Neutrophil (primary cell): ENCODE measurements at regions not wholly inside any gene's neighbourhood (a gene's known extent, or its start where the extent isn't known, plus 50 kb on each side); places are given as distances from the start of the nearest gene placed in this dataset.

Source experiments
- H3K27ac ChIP-seq: fragments of 200-600 bp; sonication (generic); 2 replicates; pipeline ENCODE4 v1.5.1; 2016; ENCODE audit warnings: mild to moderate bottlenecking, moderate library complexity
- H3K27me3 ChIP-seq: fragments of 200-600 bp; sonication (generic); 2 replicates; pipeline ENCODE4 v1.6.0; 2016; ENCODE audit warnings: mild to moderate bottlenecking
- H3K36me3 ChIP-seq: fragments of 200-600 bp; sonication (generic); 2 replicates; pipeline ENCODE4 v1.5.1; 2017
- H3K4me1 ChIP-seq, 2 experiments: fragments of 200-600 bp in 1 of 2; sonication (generic) in 1 of 2; 1 replicate in 1 of 2; 2 replicates in 1 of 2; pipeline versions ENCODE4 v1.5.1 to v1.6.1; 2013 to 2016; ENCODE audit warnings: low read depth in 1 of 2, low read length in 1 of 2, mild to moderate bottlenecking in 1 of 2, moderate library complexity in 1 of 2; ENCODE audit not compliant: control insufficient read depth in 1 of 2, insufficient read depth in 1 of 2
- H3K4me3 ChIP-seq, 2 experiments: fragments of 200-600 bp in 1 of 2; sonication (generic) in 1 of 2; 1 replicate in 1 of 2; 2 replicates in 1 of 2; pipeline ENCODE4 v1.5.1; 2013 to 2016; ENCODE audit warnings: low read depth in 1 of 2, low read length in 1 of 2, mild to moderate bottlenecking in 1 of 2, moderate library complexity in 1 of 2
- H3K9me3 ChIP-seq: fragments of 200-600 bp; sonication (generic); 2 replicates; pipeline ENCODE4 v1.5.1; 2016
- CTCF ChIP-seq: fragments of 200-600 bp; sonication (generic); IDR thresholded peaks from 2 replicates; pipeline ENCODE4 v1.5.1; 2016; ENCODE audit warnings: antibody characterized with exemption

GRCh38 chr2:181128199-181128598 is 147.8 kb downstream of the UBE2E3 start:
- H3K27me3 ChIP-seq, result no peaks in the 10 kb centered on the region
- no peak for TF ChIP-seq CTCF
- H3K4me1 ChIP-seq, result peaks cover 0 to 8% of the 10 kb centered on the region in 2 experiments
- H3K36me3 ChIP-seq, result no peaks in the 10 kb centered on the region
- H3K9me3 ChIP-seq, result no peaks in the 10 kb centered on the region
- H3K27ac ChIP-seq, result no peak overlapping the region
- H3K4me3 ChIP-seq, result no peak overlapping the region

- Histone ChIP-seq H3K4me3 (no peak overlapping the region), H3K27me3 (no peaks in the 10 kb centered on the region), H3K4me1 (no peaks in the 10 kb centered on the region), H3K9me3 (no peaks in the 10 kb centered on the region), H3K27ac (no peak overlapping the region), H3K36me3 (no peaks in the 10 kb centered on the region)
- TF ChIP-seq CTCF, result no peak
Observed at GRCh38 chr2:181129364-181130056, 149.1 kb downstream of the UBE2E3 start.

GRCh38 chr2:181130686-181131085 is 150.3 kb downstream of the UBE2E3 start:
- Histone ChIP-seq H3K9me3 (no peaks in the 10 kb centered on the region), H3K4me3 (no peak overlapping the region), H3K27ac (no peak overlapping the region), H3K36me3 (no peaks in the 10 kb centered on the region), H3K27me3 (no peaks in the 10 kb centered on the region), H3K4me1 (no peaks in the 10 kb centered on the region)
- no peak for TF ChIP-seq CTCF

- Histone ChIP-seq H3K36me3 (no peaks in the 10 kb centered on the region), H3K27me3 (no peaks in the 10 kb centered on the region), H3K9me3 (no peaks in the 10 kb centered on the region), H3K27ac (no peak overlapping the region), H3K4me3 (no peak overlapping the region), H3K4me1 (no peaks in the 10 kb centered on the region)
- TF ChIP-seq CTCF, result no peak
Observed at GRCh38 chr2:181131584-181131983, 151.2 kb downstream of the UBE2E3 start.

GRCh38 chr2:181138816-181139215 is 158.4 kb downstream of the UBE2E3 start:
- Histone ChIP-seq H3K27ac (no peak overlapping the region), H3K4me1 (no peaks in the 10 kb centered on the region), H3K9me3 (no peaks in the 10 kb centered on the region), H3K4me3 (no peak overlapping the region), H3K36me3 (no peaks in the 10 kb centered on the region), H3K27me3 (no peaks in the 10 kb centered on the region)
- TF ChIP-seq CTCF, result no peak
